Ovary (tissue), 3 donors: ENCODE measurements at regions not wholly inside any gene's neighbourhood (a gene's known extent, or its start where the extent isn't known, plus 50 kb on each side); places are given as distances from the start of the nearest gene placed in this dataset.

ENCODE experiments used
- CTCF ChIP-seq, 3 donors: fragments of 450-650 bp in 2 of 3; fragments of 200-600 bp in 1 of 3; IDR thresholded peaks; one replicate each; pipeline versions ENCODE4 v1.5.1 to v1.8.0; 2016 to 2022; ENCODE audit warnings: antibody characterized with exemption in 3 of 3, mild to moderate bottlenecking in 1 of 3
- EP300 ChIP-seq: sonication (generic); formaldehyde crosslinking; IDR thresholded peaks from one replicate; pipeline ENCODE4 v1.6.1; 2017; ENCODE audit warnings: antibody characterized with exemption
- POLR2A ChIP-seq: fragments of 450-650 bp; IDR thresholded peaks from one replicate; pipeline ENCODE4 v1.6.1; 2017; ENCODE audit warnings: antibody characterized with exemption, mild to moderate bottlenecking, moderate library complexity
- donor health status: DM: no; HTN: no; CAD: no.

GRCh38 chr4:156662921-156663320 lies 308.7 kb downstream of the PDGFC start:
- no peak for TF ChIP-seq CTCF (IDR thresholded peaks at IDR 0.05)
- no peak for TF ChIP-seq EP300
- TF ChIP-seq POLR2A: no peak
